CD14-positive monocyte (primary cell): ENCODE measurements at regions not wholly inside any gene's neighbourhood (a gene's known extent, or its start where the extent isn't known, plus 50 kb on each side); places are given as distances from the start of the nearest gene placed in this dataset.

Source experiments
- DNase-seq, 3 donors: peaks; one replicate each; pipeline ENCODE4 v3.0.0-alpha.2; 2011 to 2022
- H2AFZ ChIP-seq: 2 replicates; pipeline ENCODE4 v1.6.0; 2012; ENCODE audit warnings: mild to moderate bottlenecking, low read depth, low read length, inconsistent platforms; ENCODE audit not compliant: insufficient read depth, poor library complexity, severe bottlenecking
- H3K27ac ChIP-seq, 2 donors: 1 replicate in 1 of 2; 2 replicates in 1 of 2; pipeline ENCODE4 v1.5.1; 2012 to 2013; ENCODE audit warnings: low read length in 2 of 2, control low read depth in 1 of 2, inconsistent platforms in 1 of 2, low read depth in 1 of 2, mild to moderate bottlenecking in 1 of 2
- H3K27me3 ChIP-seq, 2 donors: one replicate each; pipeline versions ENCODE4 v1.6.0 to v1.6.1; 2011 to 2013; ENCODE audit warnings: low read length in 2 of 2; ENCODE audit not compliant: control insufficient read depth in 2 of 2, insufficient read depth in 2 of 2
- H3K36me3 ChIP-seq, 2 donors: replicated peaks in 1 of 2; 1 replicate in 1 of 2; 2 replicates in 1 of 2; pipeline versions ENCODE4 v1.5.1 to v1.6.1; 2012 to 2013; ENCODE audit warnings: low read length in 2 of 2, control low read depth in 1 of 2, inconsistent platforms in 1 of 2, mild to moderate bottlenecking in 1 of 2; ENCODE audit not compliant: insufficient read depth in 2 of 2, control insufficient read depth in 1 of 2
- H3K4me1 ChIP-seq, 2 donors: 1 replicate in 1 of 2; 2 replicates in 1 of 2; pipeline versions ENCODE4 v1.5.1 to v1.6.1; 2012 to 2013; ENCODE audit warnings: low read length in 2 of 2, control low read depth in 1 of 2, inconsistent platforms in 1 of 2, mild to moderate bottlenecking in 1 of 2, moderate library complexity in 1 of 2; ENCODE audit not compliant: insufficient read depth in 2 of 2, control insufficient read depth in 1 of 2
- H3K4me2 ChIP-seq: replicated peaks from 2 replicates; pipeline ENCODE3; 2012; ENCODE audit warnings: low read length, moderate library complexity, mild to moderate bottlenecking; ENCODE audit not compliant: poor library complexity, severe bottlenecking; ENCODE audit errors: extremely low read depth
- H3K4me3 ChIP-seq, 3 experiments: fragments of 200-600 bp in 1 of 3; sonication (generic) in 1 of 3; replicated peaks in 1 of 3; 1 replicate in 2 of 3; 2 replicates in 1 of 3; pipeline ENCODE4 v1.5.1; 2011 to 2013; ENCODE audit warnings: low read length in 3 of 3, mild to moderate bottlenecking in 3 of 3, control low read depth in 2 of 3, low read depth in 2 of 3, inconsistent platforms in 1 of 3, moderate library complexity in 1 of 3
- H3K79me2 ChIP-seq: 2 replicates; pipeline ENCODE4 v1.6.0; 2012; ENCODE audit warnings: mild to moderate bottlenecking, control low read depth, inconsistent platforms, low read length, moderate library complexity; ENCODE audit not compliant: insufficient read depth
- H3K9ac ChIP-seq: 2 replicates; pipeline ENCODE4 v1.6.0; 2017; ENCODE audit warnings: low read length, mild to moderate bottlenecking; ENCODE audit not compliant: insufficient read depth, poor library complexity, severe bottlenecking
- H3K9me3 ChIP-seq, 2 donors: replicated peaks in 1 of 2; 1 replicate in 1 of 2; 2 replicates in 1 of 2; pipeline versions ENCODE4 v1.5.1 to v1.6.1; 2012 to 2013; ENCODE audit warnings: low read length in 2 of 2, control low read depth in 1 of 2; ENCODE audit not compliant: control insufficient read depth in 1 of 2, insufficient read depth in 1 of 2
- H4K20me1 ChIP-seq: 2 replicates; pipeline ENCODE4 v1.6.0; 2012; ENCODE audit warnings: mild to moderate bottlenecking, low read length, control low read depth, moderate library complexity; ENCODE audit not compliant: insufficient read depth
- H3K27ac Mint-ChIP-seq, 7 donors: one replicate each; pipeline ENCODE4 v1.8.0; 2020; ENCODE audit warnings: mild to moderate bottlenecking in 7 of 7, mixed read lengths in 7 of 7, moderate library complexity in 6 of 7, inconsistent platforms in 2 of 7
- H3K27me3 Mint-ChIP-seq, 3 donors: one replicate each; pipeline ENCODE4 v1.8.0; 2021 to 2022; ENCODE audit warnings: low read depth in 3 of 3, mild to moderate bottlenecking in 3 of 3, mixed read lengths in 3 of 3, moderate library complexity in 3 of 3, inconsistent platforms in 1 of 3
- H3K36me3 Mint-ChIP-seq, 2 donors: one replicate each; pipeline ENCODE4 v1.8.0; 2020; ENCODE audit warnings: mixed read lengths in 2 of 2, inconsistent platforms in 1 of 2, mild to moderate bottlenecking in 1 of 2
- H3K4me1 Mint-ChIP-seq: one replicate; pipeline ENCODE4 v1.8.0; 2020; ENCODE audit warnings: mild to moderate bottlenecking, mixed read lengths
- H3K4me3 Mint-ChIP-seq, 2 donors: one replicate each; pipeline ENCODE4 v1.8.0; 2020; ENCODE audit warnings: mild to moderate bottlenecking in 2 of 2, mixed read lengths in 2 of 2, moderate library complexity in 1 of 2
- H3K9me3 Mint-ChIP-seq, 7 donors: one replicate each; pipeline ENCODE4 v1.8.0; 2020 to 2022; ENCODE audit warnings: mixed read lengths in 7 of 7, mild to moderate bottlenecking in 6 of 7, moderate library complexity in 6 of 7, inconsistent platforms in 2 of 7
- CTCF ChIP-seq: fragments of 200-600 bp; IDR thresholded peaks from one replicate; pipeline ENCODE4 v1.8.0; 2022; ENCODE audit warnings: antibody characterized with exemption, mild to moderate bottlenecking
- WGBS: methylation state at CpG from one replicate; pipeline ENCODE4 v1.1.5; 2013; ENCODE audit warnings: missing lambda C conversion rate; ENCODE audit not compliant: insufficient coverage; 5-methylcytosine and 5-hydroxymethylcytosine counted together
- intact Hi-C, 2 donors: fragments of 100-400 bp; cut with micrococcal nuclease; formaldehyde crosslinking; loops; one replicate each; pipeline versions ENCODE4 v1.15.0 to v1.15.1; 2023

GRCh38 chr4:66704243-66704642, 841.1 kb downstream of the CENPC start:
- Histone ChIP-seq H3K9me3 (no peaks in the 10 kb centered on the region), H3K4me1 (no peaks in the 10 kb centered on the region), H3K27ac (no peak overlapping the region), H4K20me1 (no peaks in the 10 kb centered on the region), H2AFZ (no peak overlapping the region), H3K9ac (no peak overlapping the region), H3K4me2 (no peak overlapping the region), H3K36me3 (no peaks in the 10 kb centered on the region), H3K4me3 (no peak overlapping the region), H3K27me3 (no peaks in the 10 kb centered on the region), H3K79me2 (no peaks in the 10 kb centered on the region)
- Mint-ChIP-seq H3K4me1 (no peaks in the 10 kb centered on the region), H3K9me3 (no peaks in the 10 kb centered on the region), H3K27me3 (no peaks in the 10 kb centered on the region), H3K27ac (no peak overlapping the region), H3K4me3 (no peak overlapping the region), H3K36me3 (no peaks in the 10 kb centered on the region)
- intact Hi-C loops = no loop called here
- no CpG with 5 or more reads among the region's 2 CpGs for WGBS
- TF ChIP-seq CTCF = no peak
- no peak for DNase-seq

GRCh38 chr4:66694739-66695138, 850.6 kb downstream of the CENPC start:
- Mint-ChIP-seq H3K4me1 (no peaks in the 10 kb centered on the region), H3K4me3 (no peak overlapping the region), H3K9me3 (peaks cover 0 to 2% (median 0%) of the 10 kb centered on the region in 7 donors), H3K36me3 (no peaks in the 10 kb centered on the region), H3K27me3 (no peaks in the 10 kb centered on the region), H3K27ac (no peak overlapping the region)
- TF ChIP-seq CTCF = no peak
- no CpG with 5 or more reads among the region's 3 CpGs for WGBS
- intact Hi-C loops = no loop called here
- Histone ChIP-seq H3K4me3 (no peak overlapping the region), H3K27ac (no peak overlapping the region), H2AFZ (no peak overlapping the region), H3K36me3 (no peaks in the 10 kb centered on the region), H3K4me1 (no peaks in the 10 kb centered on the region), H3K27me3 (no peaks in the 10 kb centered on the region), H3K9me3 (no peaks in the 10 kb centered on the region), H3K4me2 (no peak overlapping the region), H3K79me2 (no peaks in the 10 kb centered on the region), H3K9ac (no peak overlapping the region), H4K20me1 (no peaks in the 10 kb centered on the region)
- DNase-seq = no peak
